IMR-90 (cell line): ENCODE measurements at regions not wholly inside any gene's neighbourhood (a gene's known extent, or its start where the extent isn't known, plus 50 kb on each side); places are given as distances from the start of the nearest gene placed in this dataset.

Source experiments
- CHD1 ChIP-seq: IDR thresholded peaks from 2 replicates; pipeline ENCODE4 v1.6.1; 2012; ENCODE audit warnings: low read depth, low read length, improper control_type of control experiment
- MAZ ChIP-seq: IDR thresholded peaks from 2 replicates; pipeline ENCODE4 v1.6.1; 2012; ENCODE audit warnings: low read depth, mild to moderate bottlenecking, low read length, improper control_type of control experiment, moderate library complexity, borderline replicate concordance
- NFE2L2 ChIP-seq: fragments of 150-350 bp; IDR thresholded peaks from 2 replicates; pipeline ENCODE4 v1.6.1; 2016; ENCODE audit warnings: low read depth, mild to moderate bottlenecking, low read length
- POLR2A ChIP-seq: IDR thresholded peaks from 2 replicates; pipeline ENCODE4 v1.6.1; 2012; ENCODE audit warnings: mild to moderate bottlenecking, low read depth, low read length
- RCOR1 ChIP-seq: IDR thresholded peaks from 2 replicates; pipeline ENCODE4 v1.6.1; 2012; ENCODE audit warnings: mild to moderate bottlenecking, low read length, improper control_type of control experiment; ENCODE audit not compliant: insufficient replicate concordance
- RFX5 ChIP-seq: IDR thresholded peaks from 2 replicates; pipeline ENCODE4 v1.8.0; 2012; ENCODE audit warnings: low read depth, mild to moderate bottlenecking, low read length, moderate library complexity
- TF ChIP-seq, protein P1 (sequence below): conservative IDR thresholded peaks from 2 replicates; pipeline ENCODE4 v1.5.1; 2012; ENCODE audit warnings: mild to moderate bottlenecking, low read depth, low read length, improper control_type of control experiment

- TF ChIP-seq, protein P1, sequence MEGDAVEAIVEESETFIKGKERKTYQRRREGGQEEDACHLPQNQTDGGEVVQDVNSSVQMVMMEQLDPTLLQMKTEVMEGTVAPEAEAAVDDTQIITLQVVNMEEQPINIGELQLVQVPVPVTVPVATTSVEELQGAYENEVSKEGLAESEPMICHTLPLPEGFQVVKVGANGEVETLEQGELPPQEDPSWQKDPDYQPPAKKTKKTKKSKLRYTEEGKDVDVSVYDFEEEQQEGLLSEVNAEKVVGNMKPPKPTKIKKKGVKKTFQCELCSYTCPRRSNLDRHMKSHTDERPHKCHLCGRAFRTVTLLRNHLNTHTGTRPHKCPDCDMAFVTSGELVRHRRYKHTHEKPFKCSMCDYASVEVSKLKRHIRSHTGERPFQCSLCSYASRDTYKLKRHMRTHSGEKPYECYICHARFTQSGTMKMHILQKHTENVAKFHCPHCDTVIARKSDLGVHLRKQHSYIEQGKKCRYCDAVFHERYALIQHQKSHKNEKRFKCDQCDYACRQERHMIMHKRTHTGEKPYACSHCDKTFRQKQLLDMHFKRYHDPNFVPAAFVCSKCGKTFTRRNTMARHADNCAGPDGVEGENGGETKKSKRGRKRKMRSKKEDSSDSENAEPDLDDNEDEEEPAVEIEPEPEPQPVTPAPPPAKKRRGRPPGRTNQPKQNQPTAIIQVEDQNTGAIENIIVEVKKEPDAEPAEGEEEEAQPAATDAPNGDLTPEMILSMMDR, result no peak
- TF ChIP-seq RCOR1 (no peak), POLR2A (no peak), NFE2L2 (no peak), RFX5 (no peak), CHD1 (no peak), MAZ (no peak)
These were observed 50.3 kb upstream of the KITLG start for GRCh38 chr12:88630561-88630960.
